Nephron (organoid): ENCODE measurements at regions not wholly inside any gene's neighbourhood (a gene's known extent, or its start where the extent isn't known, plus 50 kb on each side); places are given as distances from the start of the nearest gene placed in this dataset.
"Not testable (repeated sequence)": the region's sequence is repeated elsewhere in the genome, so short reads cannot be mapped to it uniquely, and the experiment has no call there.

Experiments
- H3K27ac Mint-ChIP-seq, 3 experiments: 2 replicates each; pipeline ENCODE4 v1.8.0; 2020; ENCODE audit warnings: mixed read lengths in 3 of 3, mild to moderate bottlenecking in 2 of 3, moderate library complexity in 1 of 3
- H3K27me3 Mint-ChIP-seq: 2 replicates; pipeline ENCODE4 v1.8.0; 2021; ENCODE audit warnings: low read depth, mild to moderate bottlenecking, moderate library complexity, mixed read lengths
- H3K36me3 Mint-ChIP-seq: 2 replicates; pipeline ENCODE4 v1.8.0; 2020; ENCODE audit warnings: low read depth, mixed read lengths
- H3K4me1 Mint-ChIP-seq: 2 replicates; pipeline ENCODE4 v1.8.0; 2020; ENCODE audit warnings: mixed read lengths
- H3K4me3 Mint-ChIP-seq, 3 experiments: 2 replicates each; pipeline ENCODE4 v1.8.0; 2020; ENCODE audit warnings: mild to moderate bottlenecking in 3 of 3, mixed read lengths in 3 of 3, moderate library complexity in 2 of 3
- H3K9me3 Mint-ChIP-seq: 2 replicates; pipeline ENCODE4 v1.8.0; 2020; ENCODE audit warnings: mixed read lengths
- CTCF ChIP-seq, 3 experiments: fragments of 200-600 bp; sonication (generic); IDR thresholded peaks; one replicate each; pipeline ENCODE4 v1.5.0; 2021; ENCODE audit warnings: antibody characterized with exemption in 3 of 3; ENCODE audit not compliant: unreplicated experiment in 3 of 3

- peaks cover 4% of the 10 kb centered on the region for H3K27me3 Mint-ChIP-seq
- H3K36me3 Mint-ChIP-seq, result no peaks in the 10 kb centered on the region
Observed at GRCh38 chr1:80154176-80154575, 1147.6 kb upstream of the ADGRL4 start.

GRCh38 chr1:80153762-80154161, 1147.2 kb upstream of the ADGRL4 start:
- TF ChIP-seq CTCF (IDR thresholded peaks at IDR 0.05; ENCODE audit: unreplicated experiment in 3 of 3), result no peak
- Mint-ChIP-seq H3K4me3 (no peak overlapping the region), H3K27me3 (peaks cover 4% of the 10 kb centered on the region), H3K36me3 (no peaks in the 10 kb centered on the region), H3K9me3 (peaks cover 16% of the 10 kb centered on the region), H3K4me1 (peaks cover 6% of the 10 kb centered on the region), H3K27ac (no peak overlapping the region)

More at GRCh38 chr1:80154176-80154575, 1147.6 kb upstream of the ADGRL4 start:
- TF ChIP-seq CTCF (IDR thresholded peaks at IDR 0.05; ENCODE audit: unreplicated experiment in 3 of 3), result no peak
- Mint-ChIP-seq H3K9me3 (peaks cover 13% of the 10 kb centered on the region), H3K27ac (no peak overlapping the region), H3K4me3 (no peak overlapping the region), H3K4me1 (peaks cover 6% of the 10 kb centered on the region)

GRCh38 chr1:80143361-80143760, 1136.8 kb upstream of the ADGRL4 start:
- Mint-ChIP-seq H3K27me3 (no peaks in the 10 kb centered on the region), H3K9me3 (peaks cover 28% of the 10 kb centered on the region), H3K4me1 (no peaks in the 10 kb centered on the region), H3K36me3 (no peaks in the 10 kb centered on the region), H3K27ac (no peak overlapping the region), H3K4me3 (no peak overlapping the region)
- TF ChIP-seq CTCF (IDR thresholded peaks at IDR 0.05; ENCODE audit: unreplicated experiment in 3 of 3), result no peak

- H3K36me3 Mint-ChIP-seq, H3K27ac Mint-ChIP-seq, H3K4me3 Mint-ChIP-seq, H3K27me3 Mint-ChIP-seq, H3K4me1 Mint-ChIP-seq: not testable (repeated sequence)
- peaks cover 13% of the 10 kb centered on the region for H3K9me3 Mint-ChIP-seq
Observed at GRCh38 chr1:80137946-80138602, 1131.5 kb upstream of the ADGRL4 start.

- H3K27me3 Mint-ChIP-seq, result no peaks in the 10 kb centered on the region
- peaks cover 36% of the 10 kb centered on the region for H3K9me3 Mint-ChIP-seq
- H3K36me3 Mint-ChIP-seq, result no peaks in the 10 kb centered on the region
- H3K4me3 Mint-ChIP-seq, result no peak overlapping the region
- H3K4me1 Mint-ChIP-seq, result no peaks in the 10 kb centered on the region
- peak overlapping the region; percentile 74 to 91 (median 84) for H3K27ac Mint-ChIP-seq
- no peak for TF ChIP-seq CTCF (IDR thresholded peaks at IDR 0.05; ENCODE audit: unreplicated experiment in 3 of 3)
Observed at GRCh38 chr1:80113168-80114038, 1106.9 kb upstream of the ADGRL4 start.

GRCh38 chr1:80101159-80101558, 1094.6 kb upstream of the ADGRL4 start:
- Mint-ChIP-seq H3K36me3 (no peaks in the 10 kb centered on the region), H3K9me3 (peaks cover 20% of the 10 kb centered on the region), H3K27ac (no peak overlapping the region), H3K4me3 (no peak overlapping the region), H3K4me1 (no peaks in the 10 kb centered on the region), H3K27me3 (no peaks in the 10 kb centered on the region)
- no peak for TF ChIP-seq CTCF (IDR thresholded peaks at IDR 0.05; ENCODE audit: unreplicated experiment in 3 of 3)
